OCI-LY7 (cell line): ENCODE measurements at regions not wholly inside any gene's neighbourhood (a gene's known extent, or its start where the extent isn't known, plus 50 kb on each side); places are given as distances from the start of the nearest gene placed in this dataset.
"Not testable (repeated sequence)": the region's sequence is repeated elsewhere in the genome, so short reads cannot be mapped to it uniquely, and the experiment has no call there.

Experiments used
- BruUV-seq: library from RNA; stranded (reverse); fragments of 400-500 nt; replicated peaks from 2 replicates; lab custom pipeline; 2021; lab: Mats Ljungman, UMichigan
- CTCF ChIA-PET: fragments of 300-600 bp; sonication (Branson Sonifier 250); formaldehyde crosslinking; loops from one replicate; lab custom pipeline; 2022; ENCODE audit warnings: antibody characterized with exemption; ENCODE audit not compliant: unreplicated experiment; lab: Charles Lee
- POLR2A ChIA-PET: fragments of 300-600 bp; sonication (Branson Sonifier 250); formaldehyde crosslinking; loops from one replicate; lab custom pipeline; 2022; ENCODE audit warnings: antibody characterized with exemption; lab: Charles Lee
- DNase-seq: peaks from one replicate; pipeline ENCODE4 v3.0.0-alpha.2; 2015; ENCODE audit warnings: low spot score
- H2AFZ ChIP-seq: fragments of 200-600 bp; sonication (generic), shearing (Covaris generic); 2 replicates; pipeline ENCODE4 v1.6.1; 2014; ENCODE audit warnings: mild to moderate bottlenecking, antibody characterized with exemption, low read length, moderate library complexity
- H3K27ac ChIP-seq: fragments of 200-600 bp; sonication (generic); 2 replicates; pipeline ENCODE4 v1.5.1; 2014; ENCODE audit warnings: mixed run types, low read depth, mild to moderate bottlenecking, moderate library complexity, low read length, inconsistent platforms; ENCODE audit not compliant: poor library complexity, severe bottlenecking
- H3K36me3 ChIP-seq: fragments of 200-600 bp; sonication (generic); 2 replicates; pipeline ENCODE4 v1.6.1; 2014; ENCODE audit warnings: mild to moderate bottlenecking, antibody characterized with exemption, low read length, moderate library complexity, mixed read lengths; ENCODE audit not compliant: insufficient read depth
- H3K4me1 ChIP-seq: fragments of 200-600 bp; sonication (generic); 2 replicates; pipeline ENCODE4 v1.5.1; 2014; ENCODE audit warnings: mild to moderate bottlenecking, low read length; ENCODE audit not compliant: insufficient read depth, poor library complexity, severe bottlenecking
- H3K4me2 ChIP-seq: fragments of 200-600 bp; sonication (generic); 2 replicates; pipeline ENCODE4 v1.6.1; 2014; ENCODE audit warnings: mild to moderate bottlenecking, low read length
- H3K4me3 ChIP-seq: fragments of 200-600 bp; sonication (generic); 2 replicates; pipeline ENCODE4 v1.5.1; 2014; ENCODE audit warnings: mild to moderate bottlenecking, low read depth, low read length; ENCODE audit not compliant: poor library complexity, severe bottlenecking
- H3K79me2 ChIP-seq: fragments of 200-600 bp; sonication (generic); 2 replicates; pipeline ENCODE4 v1.6.1; 2016; ENCODE audit warnings: low read depth, mild to moderate bottlenecking, low read length, moderate library complexity, mixed read lengths; ENCODE audit not compliant: insufficient read depth
- H3K9me2 ChIP-seq: fragments of 200-600 bp; sonication (generic); 2 replicates; pipeline ENCODE4 v1.6.1; 2016; ENCODE audit warnings: mild to moderate bottlenecking, low read length, mixed read lengths; ENCODE audit not compliant: insufficient read depth
- H3K9me3 ChIP-seq: fragments of 200-600 bp; sonication (generic); 2 replicates; pipeline ENCODE4 v1.6.1; 2014; ENCODE audit warnings: mild to moderate bottlenecking, mixed run types, low read length, mixed read lengths
- H4K20me1 ChIP-seq: fragments of 200-600 bp; sonication (generic); 2 replicates; pipeline ENCODE4 v1.6.1; 2014; ENCODE audit warnings: mild to moderate bottlenecking, antibody characterized with exemption, low read length, moderate library complexity, mixed read lengths; ENCODE audit not compliant: insufficient read depth
- EZH2phosphoT487 ChIP-seq: fragments of 200-600 bp; sonication (generic); IDR thresholded peaks from 2 replicates; pipeline ENCODE4 v1.6.1; 2018; ENCODE audit warnings: low read depth, borderline replicate concordance, mild to moderate bottlenecking, mixed run types, antibody characterized with exemption, low read length, moderate library complexity, mixed read lengths
- intact Hi-C: fragments of 100-400 bp; cut with micrococcal nuclease; formaldehyde crosslinking; loops from one replicate; pipeline ENCODE4 v1.10.0; 2022; ENCODE audit not compliant: unreplicated experiment
- TF ChIP-seq, protein P1 (sequence below): fragments of 200-600 bp; sonication (generic); conservative IDR thresholded peaks from 2 replicates; pipeline ENCODE4 v1.5.1; 2014; ENCODE audit warnings: mild to moderate bottlenecking, antibody characterized with exemption, low read length, moderate library complexity, mixed read lengths

DNA sequence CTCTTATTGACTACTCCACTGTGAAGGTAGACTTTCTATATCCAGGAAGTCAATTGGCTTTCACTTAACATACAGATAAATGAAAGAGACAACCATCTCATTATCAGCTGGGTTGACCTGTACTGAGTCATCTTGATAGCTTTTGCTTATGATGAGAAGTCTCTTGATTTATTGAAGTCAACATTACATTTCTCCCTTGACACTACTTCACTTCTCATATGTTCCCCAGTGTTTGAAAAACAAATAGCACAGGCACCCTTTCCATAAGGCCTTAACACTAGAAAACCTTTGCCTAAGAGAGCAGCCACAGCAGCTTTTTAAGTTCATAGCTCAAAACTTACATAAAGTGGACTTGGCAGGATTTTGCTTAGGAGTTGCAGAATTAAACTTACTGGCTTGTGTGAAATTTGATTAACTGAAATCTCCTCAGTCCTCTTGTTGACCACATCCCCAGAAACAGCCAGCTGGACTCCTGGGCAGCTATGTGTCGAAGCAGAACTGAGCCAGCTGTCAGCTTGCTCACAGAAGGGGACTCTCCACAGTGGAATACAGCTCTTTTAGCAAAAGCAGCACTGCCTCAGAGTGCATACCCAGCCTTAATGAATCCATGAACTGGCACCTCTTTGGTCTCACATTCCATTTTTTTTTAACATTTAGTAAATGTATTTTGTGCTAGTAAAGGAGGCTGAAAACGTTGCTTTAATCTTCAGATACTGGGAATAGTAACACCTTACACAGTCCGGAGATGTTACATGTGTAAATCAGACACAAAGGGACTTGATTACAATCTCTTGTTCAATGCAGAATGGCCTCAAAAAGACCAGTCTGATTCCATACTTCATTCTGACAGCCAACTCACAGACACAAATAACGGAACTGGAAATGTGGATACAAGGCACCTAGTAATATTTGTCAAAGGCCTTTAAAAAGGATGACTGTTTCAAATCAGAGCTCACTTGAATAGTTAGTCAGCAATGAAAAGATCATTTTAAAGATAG is 1532.7 kb downstream of the HACE1 start:
- Histone ChIP-seq H3K79me2 (no peaks in the 10 kb centered on the region), H3K27ac (no peak overlapping the region), H3K36me3 (no peaks in the 10 kb centered on the region), H3K4me1 (no peaks in the 10 kb centered on the region), H4K20me1 (no peaks in the 10 kb centered on the region), H3K9me2 (no peaks in the 10 kb centered on the region), H3K4me3 (no peak overlapping the region), H3K4me2 (no peak overlapping the region), H2AFZ (no peak overlapping the region), H3K9me3 (no peaks in the 10 kb centered on the region)
- ChIA-PET CTCF (no interaction called here), POLR2A (interaction anchor here (0.6 kb wide), 1 partner anchor 253 kb away, joined by 5 read pairs; no protein-coding TSS in a partner anchor)
- BruUV-seq = no TSS peak
- DNase-seq = no peak
- no peak for TF ChIP-seq EZH2phosphoT487
- TF ChIP-seq, protein P1, sequence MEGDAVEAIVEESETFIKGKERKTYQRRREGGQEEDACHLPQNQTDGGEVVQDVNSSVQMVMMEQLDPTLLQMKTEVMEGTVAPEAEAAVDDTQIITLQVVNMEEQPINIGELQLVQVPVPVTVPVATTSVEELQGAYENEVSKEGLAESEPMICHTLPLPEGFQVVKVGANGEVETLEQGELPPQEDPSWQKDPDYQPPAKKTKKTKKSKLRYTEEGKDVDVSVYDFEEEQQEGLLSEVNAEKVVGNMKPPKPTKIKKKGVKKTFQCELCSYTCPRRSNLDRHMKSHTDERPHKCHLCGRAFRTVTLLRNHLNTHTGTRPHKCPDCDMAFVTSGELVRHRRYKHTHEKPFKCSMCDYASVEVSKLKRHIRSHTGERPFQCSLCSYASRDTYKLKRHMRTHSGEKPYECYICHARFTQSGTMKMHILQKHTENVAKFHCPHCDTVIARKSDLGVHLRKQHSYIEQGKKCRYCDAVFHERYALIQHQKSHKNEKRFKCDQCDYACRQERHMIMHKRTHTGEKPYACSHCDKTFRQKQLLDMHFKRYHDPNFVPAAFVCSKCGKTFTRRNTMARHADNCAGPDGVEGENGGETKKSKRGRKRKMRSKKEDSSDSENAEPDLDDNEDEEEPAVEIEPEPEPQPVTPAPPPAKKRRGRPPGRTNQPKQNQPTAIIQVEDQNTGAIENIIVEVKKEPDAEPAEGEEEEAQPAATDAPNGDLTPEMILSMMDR = no peak
- intact Hi-C loops = no loop called here

DNA sequence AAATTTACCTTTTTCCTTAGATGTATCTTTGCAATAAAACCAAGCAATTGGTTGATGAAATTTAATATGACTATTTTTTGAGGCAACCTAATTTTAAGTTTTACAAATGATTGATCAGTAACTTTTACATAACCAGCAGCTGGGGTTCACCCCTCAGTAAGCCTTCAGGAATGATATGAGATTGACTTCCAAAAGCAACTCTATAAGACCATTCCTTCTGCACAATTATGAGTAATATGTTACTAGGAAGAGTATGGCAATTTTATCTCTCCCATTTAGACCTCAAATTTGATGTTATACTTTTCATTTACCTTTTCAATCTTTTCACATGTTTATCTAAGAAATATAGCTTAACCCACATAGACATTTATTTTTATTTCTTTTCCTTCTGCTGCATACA is 1546.3 kb downstream of the HACE1 start:
- Histone ChIP-seq H2AFZ (no peak overlapping the region), H3K79me2 (no peaks in the 10 kb centered on the region), H3K9me3 (no peaks in the 10 kb centered on the region), H3K4me2 (no peak overlapping the region), H3K9me2 (no peaks in the 10 kb centered on the region), H3K4me1 (no peaks in the 10 kb centered on the region), H3K4me3 (no peak overlapping the region), H3K36me3 (no peaks in the 10 kb centered on the region), H4K20me1 (no peaks in the 10 kb centered on the region), H3K27ac (no peak overlapping the region)
- ChIA-PET POLR2A (no interaction called here), CTCF (no interaction called here)
- BruUV-seq = no TSS peak
- TF ChIP-seq, protein P1 = no peak
- no peak for TF ChIP-seq EZH2phosphoT487
- no peak for DNase-seq
- intact Hi-C loops = no loop called here

DNA sequence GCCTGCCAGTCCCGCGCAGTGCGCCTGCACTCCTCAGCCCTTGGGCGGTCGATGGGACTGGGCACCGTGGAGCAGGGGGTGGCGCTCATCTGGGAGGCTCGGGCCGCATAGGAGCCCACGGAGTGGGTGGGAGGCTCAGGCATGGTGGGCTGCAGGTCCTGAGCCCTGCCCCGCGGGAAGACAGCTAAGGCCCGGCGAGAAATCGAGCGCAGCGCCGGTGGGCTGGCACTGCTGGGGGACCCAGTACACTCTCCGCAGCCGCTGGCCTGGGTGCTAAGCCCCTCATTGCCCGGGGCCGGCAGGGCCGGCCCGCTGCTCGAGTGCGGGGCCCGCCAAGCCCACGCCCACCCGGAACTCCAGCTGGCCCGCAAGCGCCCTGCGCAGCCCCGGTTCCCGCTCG is 1565.3 kb downstream of the HACE1 start:
- DNase-seq, H3K4me3 ChIP-seq, H3K4me2 ChIP-seq, H3K79me2 ChIP-seq, H3K27ac ChIP-seq, POLR2A ChIA-PET, H3K9me3 ChIP-seq, H3K9me2 ChIP-seq, H3K36me3 ChIP-seq, H3K4me1 ChIP-seq, CTCF ChIA-PET, intact Hi-C loops, H4K20me1 ChIP-seq, H2AFZ ChIP-seq, BruUV-seq: not testable (repeated sequence)
